ENCODE measurements at regions not wholly inside any gene's neighbourhood (a gene's known extent, or its start where the extent isn't known, plus 50 kb on each side); places are given as distances from the start of the nearest gene placed in this dataset.

DNA sequence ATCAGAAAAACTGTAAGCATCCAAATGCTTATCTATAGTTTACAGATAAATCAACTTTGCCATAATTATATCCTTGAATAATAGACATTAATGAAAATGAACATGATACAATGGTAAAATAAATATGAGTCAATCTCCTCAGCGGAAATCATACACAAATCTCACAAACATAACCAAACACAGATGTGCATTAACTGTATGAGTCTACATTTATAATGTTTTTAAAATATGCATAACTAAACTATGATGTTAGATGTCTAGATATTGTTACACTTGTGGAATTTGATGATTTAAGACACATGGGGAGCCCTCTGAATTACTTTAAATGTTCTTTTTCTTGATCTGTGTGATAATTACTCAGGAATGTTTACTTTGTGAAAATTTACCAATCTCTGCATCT is 951.2 kb downstream of the TECRL start:
- Histone ChIP-seq H3K36me3 (ENCODE audit: control insufficient read depth in 2 of 2, insufficient read depth in 2 of 2, low read length in 1 of 2) (no peaks in the 10 kb centered on the region), H3K4me1 (ENCODE audit: control insufficient read depth in 2 of 2, insufficient read depth in 2 of 2, low read length in 2 of 2) (no peaks in the 10 kb centered on the region), H3K9me3 (ENCODE audit: control insufficient read depth in 2 of 2, insufficient read depth in 1 of 2, low read length in 1 of 2) (peaks cover 0 to 4% of the 10 kb centered on the region in 2 donors), H3K27me3 (ENCODE audit: control insufficient read depth in 2 of 2, insufficient read depth in 1 of 2, low read length in 1 of 2) (no peaks in the 10 kb centered on the region), H3K27ac (ENCODE audit: low read depth in 1 of 2, low read length in 1 of 2) (no peak overlapping the region), H3K4me3 (ENCODE audit: low read length in 2 of 2) (no peak overlapping the region)
- no peak for DNase-seq (ENCODE audit: low read depth in 6 of 9, low spot score in 9 of 9)
- WGBS: 95% methylated on average over 1 of the region's 1 CpG

DNA sequence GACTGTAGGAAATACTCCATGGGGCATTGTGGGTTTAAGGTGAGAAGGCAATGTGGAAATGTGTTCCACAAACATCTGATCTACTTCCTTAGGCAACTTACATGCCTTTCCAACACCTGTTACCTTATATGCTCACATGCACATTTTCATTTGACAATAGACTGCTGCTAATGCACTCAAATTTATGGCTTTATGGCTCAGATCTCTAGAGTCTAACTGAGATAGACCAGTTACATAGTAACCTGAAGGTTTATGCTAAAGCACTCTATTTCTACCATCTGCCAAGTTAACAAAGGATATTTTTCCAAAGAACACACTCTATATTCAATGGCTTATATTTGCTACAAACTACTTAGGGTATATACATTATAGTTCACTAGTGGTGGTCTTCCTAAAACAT is 969.0 kb downstream of the TECRL start:
- no peak overlapping the region for H3K27ac ChIP-seq (ENCODE audit: low read depth in 1 of 2, low read length in 1 of 2)
- H3K27me3 ChIP-seq (ENCODE audit: control insufficient read depth in 2 of 2, insufficient read depth in 1 of 2, low read length in 1 of 2): no peaks in the 10 kb centered on the region
- no peak for DNase-seq (ENCODE audit: low read depth in 6 of 9, low spot score in 9 of 9)
- no peaks in the 10 kb centered on the region for H3K4me1 ChIP-seq (ENCODE audit: control insufficient read depth in 2 of 2, insufficient read depth in 2 of 2, low read length in 2 of 2)
- no peaks in the 10 kb centered on the region for H3K36me3 ChIP-seq (ENCODE audit: control insufficient read depth in 2 of 2, insufficient read depth in 2 of 2, low read length in 1 of 2)
- H3K4me3 ChIP-seq (ENCODE audit: low read length in 2 of 2): no peak overlapping the region
- no peaks in the 10 kb centered on the region for H3K9me3 ChIP-seq (ENCODE audit: control insufficient read depth in 2 of 2, insufficient read depth in 1 of 2, low read length in 1 of 2)

DNA sequence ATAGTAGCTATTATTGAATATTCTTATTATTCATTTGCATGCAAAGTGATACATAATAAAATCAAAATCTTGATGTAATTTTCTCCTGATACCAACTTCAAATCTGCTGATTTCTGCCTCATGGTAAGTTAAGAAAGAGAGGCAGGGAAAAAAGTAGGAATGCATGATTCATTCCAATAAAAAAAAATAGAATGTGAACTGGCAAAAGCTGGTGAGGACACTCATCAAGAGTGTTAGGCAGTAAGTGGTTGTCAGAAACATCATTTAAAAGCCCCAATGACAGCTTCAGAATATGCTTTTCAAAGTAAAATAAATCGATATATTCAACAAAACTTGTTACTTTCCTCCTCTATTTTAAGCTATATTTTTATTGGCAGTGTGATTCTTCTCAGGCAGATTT is 979.1 kb downstream of the TECRL start:
- H3K4me3 ChIP-seq (ENCODE audit: low read length in 2 of 2): no peak overlapping the region
- WGBS: 88% methylated on average over 1 of the region's 1 CpG
- H3K9me3 ChIP-seq (ENCODE audit: control insufficient read depth in 2 of 2, insufficient read depth in 1 of 2, low read length in 1 of 2): no peaks in the 10 kb centered on the region
- no peak for DNase-seq (ENCODE audit: low read depth in 6 of 9, low spot score in 9 of 9)
- no peaks in the 10 kb centered on the region for H3K36me3 ChIP-seq (ENCODE audit: control insufficient read depth in 2 of 2, insufficient read depth in 2 of 2, low read length in 1 of 2)
- H3K4me1 ChIP-seq (ENCODE audit: control insufficient read depth in 2 of 2, insufficient read depth in 2 of 2, low read length in 2 of 2): no peaks in the 10 kb centered on the region
- H3K27ac ChIP-seq (ENCODE audit: low read depth in 1 of 2, low read length in 1 of 2): no peak overlapping the region
- no peaks in the 10 kb centered on the region for H3K27me3 ChIP-seq (ENCODE audit: control insufficient read depth in 2 of 2, insufficient read depth in 1 of 2, low read length in 1 of 2)

DNA sequence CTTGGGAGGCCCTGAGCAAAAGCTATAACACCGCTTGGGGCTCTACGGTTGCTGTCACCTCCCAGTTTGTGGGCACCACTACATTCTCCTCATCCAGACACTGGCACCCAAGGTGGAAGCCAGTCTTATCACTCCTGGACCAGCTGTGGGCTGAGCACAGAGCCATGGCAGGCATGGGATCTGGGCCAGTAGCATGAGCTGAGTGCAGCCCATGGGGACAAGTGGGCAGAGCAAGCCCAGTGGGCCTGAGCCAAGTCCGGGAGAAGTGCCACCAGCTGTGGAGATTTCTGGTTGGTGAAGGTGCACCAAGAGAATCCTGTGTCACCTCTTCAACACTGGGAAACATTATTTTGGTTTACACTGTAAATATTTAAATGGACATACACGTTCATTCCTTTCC is 1013.0 kb downstream of the TECRL start:
- H3K9me3 ChIP-seq (ENCODE audit: control insufficient read depth in 2 of 2, insufficient read depth in 1 of 2, low read length in 1 of 2): peaks cover 0 to 10% of the 10 kb centered on the region in 2 donors
- no peaks in the 10 kb centered on the region for H3K36me3 ChIP-seq (ENCODE audit: control insufficient read depth in 2 of 2, insufficient read depth in 2 of 2, low read length in 1 of 2)
- H3K4me1 ChIP-seq (ENCODE audit: control insufficient read depth in 2 of 2, insufficient read depth in 2 of 2, low read length in 2 of 2): no peaks in the 10 kb centered on the region
- no peak overlapping the region for H3K27ac ChIP-seq (ENCODE audit: low read depth in 1 of 2, low read length in 1 of 2)
- H3K4me3 ChIP-seq (ENCODE audit: low read length in 2 of 2): no peak overlapping the region
- DNase-seq (ENCODE audit: low read depth in 6 of 9, low spot score in 9 of 9): no peak
- H3K27me3 ChIP-seq (ENCODE audit: control insufficient read depth in 2 of 2, insufficient read depth in 1 of 2, low read length in 1 of 2): no peaks in the 10 kb centered on the region
- 88% methylated on average over 4 of the region's 4 CpGs for WGBS

- Histone ChIP-seq H3K36me3 (ENCODE audit: control insufficient read depth in 2 of 2, insufficient read depth in 2 of 2, low read length in 1 of 2) (no peaks in the 10 kb centered on the region), H3K4me1 (ENCODE audit: control insufficient read depth in 2 of 2, insufficient read depth in 2 of 2, low read length in 2 of 2) (no peaks in the 10 kb centered on the region), H3K9me3 (ENCODE audit: control insufficient read depth in 2 of 2, insufficient read depth in 1 of 2, low read length in 1 of 2) (peaks cover 0 to 10% of the 10 kb centered on the region in 2 donors), H3K27me3 (ENCODE audit: control insufficient read depth in 2 of 2, insufficient read depth in 1 of 2, low read length in 1 of 2) (no peaks in the 10 kb centered on the region), H3K4me3 (ENCODE audit: low read length in 2 of 2) (no peak overlapping the region), H3K27ac (ENCODE audit: low read depth in 1 of 2, low read length in 1 of 2) (no peak overlapping the region)
- DNase-seq (ENCODE audit: low read depth in 6 of 9, low spot score in 9 of 9): no peak
Observed at GRCh38 chr4:63393544-63393943, 1015.7 kb downstream of the TECRL start.

- Histone ChIP-seq H3K36me3 (ENCODE audit: control insufficient read depth in 2 of 2, insufficient read depth in 2 of 2, low read length in 1 of 2) (no peaks in the 10 kb centered on the region), H3K27me3 (ENCODE audit: control insufficient read depth in 2 of 2, insufficient read depth in 1 of 2, low read length in 1 of 2) (no peaks in the 10 kb centered on the region), H3K9me3 (ENCODE audit: control insufficient read depth in 2 of 2, insufficient read depth in 1 of 2, low read length in 1 of 2) (peaks cover 1 to 13% of the 10 kb centered on the region in 2 donors), H3K4me1 (ENCODE audit: control insufficient read depth in 2 of 2, insufficient read depth in 2 of 2, low read length in 2 of 2) (no peaks in the 10 kb centered on the region), H3K4me3 (ENCODE audit: low read length in 2 of 2) (no peak overlapping the region), H3K27ac (ENCODE audit: low read depth in 1 of 2, low read length in 1 of 2) (no peak overlapping the region)
- 94% methylated on average over 8 of the region's 8 CpGs for WGBS
- DNase-seq (ENCODE audit: low read depth in 6 of 9, low spot score in 9 of 9): no peak
Observed at GRCh38 chr4:63379750-63380522, 1029.3 kb downstream of the TECRL start.

GRCh38 chr4:63371001-63371400 is 1038.2 kb downstream of the TECRL start:
- DNase-seq (ENCODE audit: low read depth in 6 of 9, low spot score in 9 of 9): no peak
- no peaks in the 10 kb centered on the region for H3K4me1 ChIP-seq (ENCODE audit: control insufficient read depth in 2 of 2, insufficient read depth in 2 of 2, low read length in 2 of 2)
- no peaks in the 10 kb centered on the region for H3K36me3 ChIP-seq (ENCODE audit: control insufficient read depth in 2 of 2, insufficient read depth in 2 of 2, low read length in 1 of 2)
- no peaks in the 10 kb centered on the region for H3K27me3 ChIP-seq (ENCODE audit: control insufficient read depth in 2 of 2, insufficient read depth in 1 of 2, low read length in 1 of 2)
- H3K27ac ChIP-seq (ENCODE audit: low read depth in 1 of 2, low read length in 1 of 2): no peak overlapping the region
- H3K9me3 ChIP-seq (ENCODE audit: control insufficient read depth in 2 of 2, insufficient read depth in 1 of 2, low read length in 1 of 2): no peaks in the 10 kb centered on the region
- H3K4me3 ChIP-seq (ENCODE audit: low read length in 2 of 2): no peak overlapping the region

DNA sequence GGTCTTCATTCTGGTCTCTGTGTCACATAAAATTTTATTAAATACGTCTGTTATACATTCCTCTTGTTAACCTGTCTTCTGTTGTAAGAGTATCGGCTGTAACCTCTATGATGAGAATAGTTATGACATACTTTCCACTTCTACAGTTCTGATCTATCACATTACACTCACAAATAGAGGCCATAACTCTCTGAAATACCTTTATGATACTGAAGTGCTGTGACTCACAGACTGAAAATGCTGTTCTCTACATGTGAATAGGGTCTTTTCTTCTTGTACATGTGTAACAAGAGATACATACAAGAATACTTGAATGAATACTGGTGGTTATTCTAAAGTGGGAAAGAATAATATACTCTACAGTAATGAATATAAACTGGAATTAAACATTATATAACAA is 1047.6 kb downstream of the TECRL start:
- H3K27me3 ChIP-seq (ENCODE audit: control insufficient read depth in 2 of 2, insufficient read depth in 1 of 2, low read length in 1 of 2): no peaks in the 10 kb centered on the region
- no peaks in the 10 kb centered on the region for H3K36me3 ChIP-seq (ENCODE audit: control insufficient read depth in 2 of 2, insufficient read depth in 2 of 2, low read length in 1 of 2)
- H3K4me3 ChIP-seq (ENCODE audit: low read length in 2 of 2): no peak overlapping the region
- no peaks in the 10 kb centered on the region for H3K4me1 ChIP-seq (ENCODE audit: control insufficient read depth in 2 of 2, insufficient read depth in 2 of 2, low read length in 2 of 2)
- H3K27ac ChIP-seq (ENCODE audit: low read depth in 1 of 2, low read length in 1 of 2): no peak overlapping the region
- 93% methylated on average over 2 of the region's 2 CpGs for WGBS
- DNase-seq (ENCODE audit: low read depth in 6 of 9, low spot score in 9 of 9): no peak
- peaks cover 0 to 10% of the 10 kb centered on the region in 2 donors for H3K9me3 ChIP-seq (ENCODE audit: control insufficient read depth in 2 of 2, insufficient read depth in 1 of 2, low read length in 1 of 2)

DNA sequence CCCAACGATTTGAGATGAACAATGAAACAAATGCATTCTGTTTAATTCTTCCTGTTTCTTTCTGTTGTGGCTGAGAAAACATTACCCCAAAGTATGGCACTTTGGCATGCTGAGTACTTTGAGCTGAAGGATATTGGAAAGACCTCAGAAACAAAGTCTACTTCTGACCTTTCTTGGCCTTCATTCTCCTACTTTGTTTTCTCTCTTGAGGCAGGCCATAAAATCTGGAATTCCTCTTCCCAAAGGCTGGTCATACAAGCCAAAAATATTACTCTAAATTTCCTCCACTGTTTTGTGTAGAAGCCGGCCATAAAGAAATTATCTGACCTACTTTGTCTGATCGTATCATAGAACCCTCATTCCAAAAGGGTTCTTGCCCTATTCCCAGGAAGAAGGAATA is 1048.2 kb downstream of the TECRL start:
- Histone ChIP-seq H3K36me3 (ENCODE audit: control insufficient read depth in 2 of 2, insufficient read depth in 2 of 2, low read length in 1 of 2) (no peaks in the 10 kb centered on the region), H3K27ac (ENCODE audit: low read depth in 1 of 2, low read length in 1 of 2) (no peak overlapping the region), H3K4me1 (ENCODE audit: control insufficient read depth in 2 of 2, insufficient read depth in 2 of 2, low read length in 2 of 2) (no peaks in the 10 kb centered on the region), H3K4me3 (ENCODE audit: low read length in 2 of 2) (no peak overlapping the region), H3K27me3 (ENCODE audit: control insufficient read depth in 2 of 2, insufficient read depth in 1 of 2, low read length in 1 of 2) (no peaks in the 10 kb centered on the region), H3K9me3 (ENCODE audit: control insufficient read depth in 2 of 2, insufficient read depth in 1 of 2, low read length in 1 of 2) (peaks cover 0 to 10% of the 10 kb centered on the region in 2 donors)
- WGBS: 90% methylated on average over 3 of the region's 3 CpGs
- DNase-seq (ENCODE audit: low read depth in 6 of 9, low spot score in 9 of 9): no peak

- H3K4me3 ChIP-seq (ENCODE audit: low read length in 2 of 2): no peak overlapping the region
- H3K4me1 ChIP-seq (ENCODE audit: control insufficient read depth in 2 of 2, insufficient read depth in 2 of 2, low read length in 2 of 2): no peaks in the 10 kb centered on the region
- DNase-seq (ENCODE audit: low read depth in 6 of 9, low spot score in 9 of 9): no peak
- WGBS: 98% methylated on average over 21 of the region's 21 CpGs
- peaks cover 6 to 15% of the 10 kb centered on the region in 2 donors for H3K9me3 ChIP-seq (ENCODE audit: control insufficient read depth in 2 of 2, insufficient read depth in 1 of 2, low read length in 1 of 2)
- H3K27ac ChIP-seq (ENCODE audit: low read depth in 1 of 2, low read length in 1 of 2): no peak overlapping the region
- H3K27me3 ChIP-seq (ENCODE audit: control insufficient read depth in 2 of 2, insufficient read depth in 1 of 2, low read length in 1 of 2): no peaks in the 10 kb centered on the region
- H3K36me3 ChIP-seq (ENCODE audit: control insufficient read depth in 2 of 2, insufficient read depth in 2 of 2, low read length in 1 of 2): no peaks in the 10 kb centered on the region
Observed at GRCh38 chr4:63349674-63350025, 1059.6 kb downstream of the TECRL start.

All from thymus (tissue), 11 donors.